ENCODE measurements at regions not wholly inside any gene's neighbourhood (a gene's known extent, or its start where the extent isn't known, plus 50 kb on each side); places are given as distances from the start of the nearest gene placed in this dataset.

DNA sequence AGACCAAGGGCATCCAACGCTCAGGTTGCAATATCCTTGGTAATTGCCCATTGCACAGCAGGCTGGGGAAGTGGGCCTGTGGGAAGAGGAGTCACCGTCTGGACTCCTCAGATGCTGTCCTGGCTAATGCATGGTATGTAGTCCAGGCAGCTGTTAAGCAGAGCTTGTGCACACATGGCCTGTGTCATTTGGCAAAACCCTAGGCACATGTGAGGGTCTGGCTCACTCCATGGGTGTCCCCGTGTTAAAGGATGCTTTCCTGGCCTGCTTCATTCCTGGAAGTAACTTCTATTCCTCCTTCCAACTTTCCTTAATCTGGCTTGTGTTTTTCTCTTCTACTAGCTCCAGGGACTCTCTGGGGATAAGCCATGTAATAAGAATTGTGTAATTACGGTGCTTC is 378.0 kb upstream of the CA10 start:
- no peak overlapping the region for H3K27ac ChIP-seq
- TF ChIP-seq, protein P1, sequence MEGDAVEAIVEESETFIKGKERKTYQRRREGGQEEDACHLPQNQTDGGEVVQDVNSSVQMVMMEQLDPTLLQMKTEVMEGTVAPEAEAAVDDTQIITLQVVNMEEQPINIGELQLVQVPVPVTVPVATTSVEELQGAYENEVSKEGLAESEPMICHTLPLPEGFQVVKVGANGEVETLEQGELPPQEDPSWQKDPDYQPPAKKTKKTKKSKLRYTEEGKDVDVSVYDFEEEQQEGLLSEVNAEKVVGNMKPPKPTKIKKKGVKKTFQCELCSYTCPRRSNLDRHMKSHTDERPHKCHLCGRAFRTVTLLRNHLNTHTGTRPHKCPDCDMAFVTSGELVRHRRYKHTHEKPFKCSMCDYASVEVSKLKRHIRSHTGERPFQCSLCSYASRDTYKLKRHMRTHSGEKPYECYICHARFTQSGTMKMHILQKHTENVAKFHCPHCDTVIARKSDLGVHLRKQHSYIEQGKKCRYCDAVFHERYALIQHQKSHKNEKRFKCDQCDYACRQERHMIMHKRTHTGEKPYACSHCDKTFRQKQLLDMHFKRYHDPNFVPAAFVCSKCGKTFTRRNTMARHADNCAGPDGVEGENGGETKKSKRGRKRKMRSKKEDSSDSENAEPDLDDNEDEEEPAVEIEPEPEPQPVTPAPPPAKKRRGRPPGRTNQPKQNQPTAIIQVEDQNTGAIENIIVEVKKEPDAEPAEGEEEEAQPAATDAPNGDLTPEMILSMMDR (conservative IDR thresholded peaks at IDR 0.05) = no peak

GRCh38 chr17:52532373-52532772 is 373.9 kb upstream of the CA10 start:
- TF ChIP-seq, protein P1 (conservative IDR thresholded peaks at IDR 0.05) = no peak
- no peak overlapping the region for H3K27ac ChIP-seq

DNA sequence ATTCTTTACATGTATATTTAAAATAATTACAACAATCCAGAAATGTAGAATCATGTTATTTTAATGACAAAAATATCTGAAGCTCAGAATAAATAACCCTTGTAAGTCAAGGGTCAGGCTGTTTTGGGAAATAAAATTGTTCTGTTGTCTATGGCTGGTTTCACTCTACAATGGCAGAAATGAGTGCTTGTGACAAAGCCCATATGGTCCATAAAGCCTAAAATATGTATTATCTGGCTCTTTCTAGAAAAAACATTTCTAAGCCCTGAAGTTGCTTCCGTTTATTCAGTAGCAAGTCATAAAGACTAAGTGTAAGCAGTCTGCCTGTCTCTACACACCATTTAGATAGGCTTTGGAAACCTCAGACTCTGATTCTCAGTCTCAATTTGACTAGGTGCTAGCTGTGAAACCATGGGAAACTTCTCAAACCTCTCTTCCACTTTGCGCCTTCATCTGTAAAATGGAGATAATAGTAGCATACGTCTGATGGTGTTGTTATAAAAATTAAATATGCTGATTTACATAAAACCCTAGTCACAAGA is 365.7 kb upstream of the CA10 start:
- TF ChIP-seq, protein P1 (conservative IDR thresholded peaks at IDR 0.05) = no peak

DNA sequence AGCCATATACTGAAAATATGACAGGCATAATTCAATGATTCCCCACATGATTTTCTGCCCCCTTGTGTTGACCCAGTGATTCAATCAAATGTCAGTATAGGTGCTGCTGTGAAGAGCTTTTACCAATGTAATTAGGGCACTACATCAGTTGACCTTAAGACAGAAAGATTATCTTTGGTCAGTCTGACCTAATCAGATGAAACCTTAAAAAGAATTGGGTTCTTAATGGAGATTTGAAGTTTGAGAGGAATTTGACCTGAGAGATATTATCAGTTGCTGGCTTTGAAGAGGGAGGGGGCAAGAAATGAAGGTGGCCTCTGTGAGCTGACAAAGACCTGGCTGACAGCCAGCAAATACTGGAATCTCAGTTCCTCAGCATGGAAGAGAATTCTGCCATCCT is 358.7 kb upstream of the CA10 start:
- H3K27ac ChIP-seq = no peak overlapping the region
- TF ChIP-seq, protein P1 (conservative IDR thresholded peaks at IDR 0.05) = no peak

More for the DNA sequence above, 365.7 kb upstream of the CA10 start:
- no peak overlapping the region for H3K27ac ChIP-seq

GRCh38 chr17:52515927-52516326 is 357.4 kb upstream of the CA10 start:
- H3K27ac ChIP-seq = no peak overlapping the region

DNA sequence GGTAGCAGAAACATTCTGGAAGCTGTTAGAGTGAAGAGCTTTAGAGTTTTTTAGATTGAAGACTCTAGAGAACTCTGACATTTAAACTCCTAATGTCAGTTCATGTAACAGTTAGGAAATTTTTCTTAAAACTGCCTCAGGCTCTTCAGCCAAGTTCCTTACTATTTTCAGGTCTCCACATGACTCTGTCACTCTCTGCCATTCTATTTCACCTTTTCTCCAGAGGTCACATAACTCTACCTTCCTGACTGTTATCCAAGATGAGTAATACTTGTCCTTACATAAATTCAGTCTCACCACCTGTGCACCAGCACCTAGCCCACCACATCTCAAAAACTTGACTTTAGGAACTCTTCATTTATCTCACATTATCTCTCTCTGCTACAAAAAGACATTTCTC is 347.1 kb upstream of the CA10 start:
- H3K27ac ChIP-seq = no peak overlapping the region
- TF ChIP-seq, protein P1 (conservative IDR thresholded peaks at IDR 0.05) = no peak

More at GRCh38 chr17:52515927-52516326, 357.4 kb upstream of the CA10 start:
- TF ChIP-seq, protein P1 (conservative IDR thresholded peaks at IDR 0.05) = no peak

DNA sequence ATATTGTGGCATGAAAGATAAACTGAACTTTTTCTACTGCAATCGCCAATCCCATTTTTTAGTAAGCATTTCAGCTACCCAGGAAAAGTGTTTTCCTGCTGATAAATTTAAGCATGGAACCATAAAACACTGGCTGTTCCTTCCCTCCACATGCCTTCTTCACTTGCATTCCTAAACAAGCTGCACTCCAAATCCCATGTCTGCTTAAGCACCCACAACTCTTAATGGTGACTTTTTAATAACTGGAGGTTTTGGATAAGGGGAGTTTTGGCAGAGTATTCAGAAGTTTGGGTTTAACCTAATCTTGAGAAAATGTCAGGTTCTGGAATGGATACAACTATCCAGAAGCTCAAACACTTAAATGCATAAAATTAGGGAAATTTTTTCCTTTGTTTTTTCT is 345.6 kb upstream of the CA10 start:
- H3K27ac ChIP-seq = no peak overlapping the region
- TF ChIP-seq, protein P1 (conservative IDR thresholded peaks at IDR 0.05) = no peak
